Lower leg skin (tissue), 3 donors: ENCODE measurements at regions not wholly inside any gene's neighbourhood (a gene's known extent, or its start where the extent isn't known, plus 50 kb on each side); places are given as distances from the start of the nearest gene placed in this dataset.

Experiments
- CTCF ChIP-seq, 3 donors: fragments of 450-650 bp; IDR thresholded peaks; one replicate each; pipeline ENCODE4 v1.5.1; 2016; ENCODE audit warnings: antibody characterized with exemption in 3 of 3, mild to moderate bottlenecking in 3 of 3, moderate library complexity in 2 of 3
- POLR2A ChIP-seq, 2 donors: fragments of 450-650 bp; IDR thresholded peaks; one replicate each; pipeline ENCODE4 v1.6.1; 2016 to 2017; ENCODE audit warnings: antibody characterized with exemption in 2 of 2, mild to moderate bottlenecking in 1 of 2, moderate library complexity in 1 of 2

- no peak for TF ChIP-seq CTCF (IDR thresholded peaks at IDR 0.05)
- TF ChIP-seq POLR2A (IDR thresholded peaks at IDR 0.05) = no peak
Measured at GRCh38 chr18:45304558-45304957, 310.7 kb upstream of the SLC14A2 start.
